GM12878 (cell line): ENCODE measurements at regions not wholly inside any gene's neighbourhood (a gene's known extent, or its start where the extent isn't known, plus 50 kb on each side); places are given as distances from the start of the nearest gene placed in this dataset.

Experiments used
- CEBPB ChIP-seq, 2 experiments: fragments of 150-350 bp in 1 of 2; IDR thresholded peaks; 2 replicates each; pipeline ENCODE4 v1.6.1; 2012 to 2014; ENCODE audit warnings: low read depth in 2 of 2, low read length in 2 of 2, borderline replicate concordance in 1 of 2, inconsistent platforms in 1 of 2
- ESRRA ChIP-seq: IDR thresholded peaks from 2 replicates; pipeline ENCODE4 v1.6.1; 2012; ENCODE audit warnings: mild to moderate bottlenecking, low read length, improper control_type of control experiment
- EZH2 ChIP-seq: IDR thresholded peaks from 2 replicates; pipeline ENCODE4 v1.6.1; 2012; ENCODE audit warnings: low read depth, mild to moderate bottlenecking, control low read depth, inconsistent platforms, low read length, borderline replicate concordance; ENCODE audit not compliant: control insufficient read depth
- KAT2A ChIP-seq: conservative IDR thresholded peaks from 2 replicates; pipeline ENCODE4 v1.6.1; 2011; ENCODE audit warnings: low read depth, low read length; ENCODE audit not compliant: control insufficient read depth
- RBBP5 ChIP-seq: fragments of 200-600 bp; sonication (generic); conservative IDR thresholded peaks from 2 replicates; pipeline ENCODE4 v1.6.1; 2016
- SRF ChIP-seq, 2 experiments: IDR thresholded peaks; 2 replicates each; pipeline ENCODE4 v1.6.1; 2011; ENCODE audit warnings: low read depth in 2 of 2, low read length in 2 of 2, mild to moderate bottlenecking in 1 of 2, moderate library complexity in 1 of 2
- STAT1 ChIP-seq: fragments of 450-650 bp; conservative IDR thresholded peaks from 2 replicates; pipeline ENCODE4 v1.6.1; 2014; ENCODE audit warnings: antibody characterized with exemption, mild to moderate bottlenecking
- TAF1 ChIP-seq: IDR thresholded peaks from 2 replicates; pipeline ENCODE4 v1.6.1; 2011; ENCODE audit warnings: mild to moderate bottlenecking, low read depth, low read length, borderline replicate concordance
- YY1 ChIP-seq: IDR thresholded peaks from 2 replicates; pipeline ENCODE4 v1.6.1; 2011; ENCODE audit warnings: low read depth, mild to moderate bottlenecking, low read length
- ZSCAN29 ChIP-seq: fragments of 450-650 bp; IDR thresholded peaks from 2 replicates; pipeline ENCODE4 v1.6.1; 2017; ENCODE audit warnings: mild to moderate bottlenecking, moderate library complexity
- TF ChIP-seq, protein P1 (sequence below), 3 experiments: IDR thresholded peaks in 2 of 3; conservative IDR thresholded peaks in 1 of 3; 2 replicates each; pipeline ENCODE4 v1.5.1; 2011; ENCODE audit warnings: low read depth in 3 of 3, low read length in 3 of 3, mild to moderate bottlenecking in 3 of 3, control low read depth in 2 of 3, moderate library complexity in 2 of 3, inconsistent platforms in 1 of 3, mixed read lengths in 1 of 3; ENCODE audit not compliant: control insufficient read depth in 2 of 3, insufficient read depth in 1 of 3; ENCODE audit errors: extremely low read depth in 1 of 3
- TF ChIP-seq, protein P2 (sequence below): fragments of 450-650 bp; IDR thresholded peaks from 2 replicates; pipeline ENCODE4 v1.6.1; 2017; ENCODE audit warnings: borderline replicate concordance
- TF ChIP-seq, protein P3 (sequence below): IDR thresholded peaks from 2 replicates; pipeline ENCODE4 v1.6.1; 2011; ENCODE audit warnings: borderline replicate concordance, low read depth, mild to moderate bottlenecking, moderate library complexity, mixed read lengths, low read length; ENCODE audit not compliant: insufficient read depth; ENCODE audit errors: extremely low read length

DNA sequence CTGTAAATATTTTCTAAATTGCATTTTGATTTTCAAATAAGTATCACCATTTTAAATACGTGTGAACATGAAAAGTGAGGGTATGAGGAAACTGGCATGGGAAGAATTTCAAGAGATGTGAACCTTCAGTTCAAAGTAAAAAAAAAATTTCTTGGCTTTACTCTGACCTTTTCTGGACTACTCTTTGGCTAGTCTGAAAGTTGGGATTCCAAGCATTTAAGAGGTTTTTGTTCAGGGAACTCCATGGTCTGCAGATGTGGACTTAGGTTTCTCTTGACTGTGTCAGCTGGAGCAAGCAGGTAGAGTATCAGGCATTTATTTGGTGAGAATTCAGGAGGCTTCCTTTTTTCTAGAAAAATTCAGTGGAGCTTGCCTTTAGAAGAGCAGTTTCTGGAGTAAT, 311.6 kb downstream of the LRIG3 start:
- TF ChIP-seq, protein P1, sequence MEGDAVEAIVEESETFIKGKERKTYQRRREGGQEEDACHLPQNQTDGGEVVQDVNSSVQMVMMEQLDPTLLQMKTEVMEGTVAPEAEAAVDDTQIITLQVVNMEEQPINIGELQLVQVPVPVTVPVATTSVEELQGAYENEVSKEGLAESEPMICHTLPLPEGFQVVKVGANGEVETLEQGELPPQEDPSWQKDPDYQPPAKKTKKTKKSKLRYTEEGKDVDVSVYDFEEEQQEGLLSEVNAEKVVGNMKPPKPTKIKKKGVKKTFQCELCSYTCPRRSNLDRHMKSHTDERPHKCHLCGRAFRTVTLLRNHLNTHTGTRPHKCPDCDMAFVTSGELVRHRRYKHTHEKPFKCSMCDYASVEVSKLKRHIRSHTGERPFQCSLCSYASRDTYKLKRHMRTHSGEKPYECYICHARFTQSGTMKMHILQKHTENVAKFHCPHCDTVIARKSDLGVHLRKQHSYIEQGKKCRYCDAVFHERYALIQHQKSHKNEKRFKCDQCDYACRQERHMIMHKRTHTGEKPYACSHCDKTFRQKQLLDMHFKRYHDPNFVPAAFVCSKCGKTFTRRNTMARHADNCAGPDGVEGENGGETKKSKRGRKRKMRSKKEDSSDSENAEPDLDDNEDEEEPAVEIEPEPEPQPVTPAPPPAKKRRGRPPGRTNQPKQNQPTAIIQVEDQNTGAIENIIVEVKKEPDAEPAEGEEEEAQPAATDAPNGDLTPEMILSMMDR (IDR thresholded peaks at IDR 0.05 in 2 of 3, conservative IDR thresholded peaks at IDR 0.05 in 1 of 3; ENCODE audit: control insufficient read depth in 2 of 3, extremely low read depth in 1 of 3, insufficient read depth in 1 of 3, low read depth in 3 of 3, low read length in 3 of 3) = no peak
- TF ChIP-seq STAT1 (no peak), TAF1 (no peak), ZSCAN29 (no peak), YY1 (no peak), ESRRA (no peak), CEBPB (IDR thresholded peaks at IDR 0.05; ENCODE audit: borderline replicate concordance in 1 of 2, low read depth in 2 of 2, low read length in 2 of 2) (no peak), KAT2A (no peak), SRF (IDR thresholded peaks at IDR 0.05; ENCODE audit: low read depth in 2 of 2, low read length in 2 of 2) (no peak), EZH2 (no peak), RBBP5 (no peak)
- TF ChIP-seq, protein P2, sequence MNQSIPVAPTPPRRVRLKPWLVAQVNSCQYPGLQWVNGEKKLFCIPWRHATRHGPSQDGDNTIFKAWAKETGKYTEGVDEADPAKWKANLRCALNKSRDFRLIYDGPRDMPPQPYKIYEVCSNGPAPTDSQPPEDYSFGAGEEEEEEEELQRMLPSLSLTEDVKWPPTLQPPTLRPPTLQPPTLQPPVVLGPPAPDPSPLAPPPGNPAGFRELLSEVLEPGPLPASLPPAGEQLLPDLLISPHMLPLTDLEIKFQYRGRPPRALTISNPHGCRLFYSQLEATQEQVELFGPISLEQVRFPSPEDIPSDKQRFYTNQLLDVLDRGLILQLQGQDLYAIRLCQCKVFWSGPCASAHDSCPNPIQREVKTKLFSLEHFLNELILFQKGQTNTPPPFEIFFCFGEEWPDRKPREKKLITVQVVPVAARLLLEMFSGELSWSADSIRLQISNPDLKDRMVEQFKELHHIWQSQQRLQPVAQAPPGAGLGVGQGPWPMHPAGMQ = no peak
- TF ChIP-seq, protein P3, sequence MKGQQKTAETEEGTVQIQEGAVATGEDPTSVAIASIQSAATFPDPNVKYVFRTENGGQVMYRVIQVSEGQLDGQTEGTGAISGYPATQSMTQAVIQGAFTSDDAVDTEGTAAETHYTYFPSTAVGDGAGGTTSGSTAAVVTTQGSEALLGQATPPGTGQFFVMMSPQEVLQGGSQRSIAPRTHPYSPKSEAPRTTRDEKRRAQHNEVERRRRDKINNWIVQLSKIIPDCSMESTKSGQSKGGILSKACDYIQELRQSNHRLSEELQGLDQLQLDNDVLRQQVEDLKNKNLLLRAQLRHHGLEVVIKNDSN = no peak
